ENCODE measurements at regions not wholly inside any gene's neighbourhood (a gene's known extent, or its start where the extent isn't known, plus 50 kb on each side); places are given as distances from the start of the nearest gene placed in this dataset.

DNA sequence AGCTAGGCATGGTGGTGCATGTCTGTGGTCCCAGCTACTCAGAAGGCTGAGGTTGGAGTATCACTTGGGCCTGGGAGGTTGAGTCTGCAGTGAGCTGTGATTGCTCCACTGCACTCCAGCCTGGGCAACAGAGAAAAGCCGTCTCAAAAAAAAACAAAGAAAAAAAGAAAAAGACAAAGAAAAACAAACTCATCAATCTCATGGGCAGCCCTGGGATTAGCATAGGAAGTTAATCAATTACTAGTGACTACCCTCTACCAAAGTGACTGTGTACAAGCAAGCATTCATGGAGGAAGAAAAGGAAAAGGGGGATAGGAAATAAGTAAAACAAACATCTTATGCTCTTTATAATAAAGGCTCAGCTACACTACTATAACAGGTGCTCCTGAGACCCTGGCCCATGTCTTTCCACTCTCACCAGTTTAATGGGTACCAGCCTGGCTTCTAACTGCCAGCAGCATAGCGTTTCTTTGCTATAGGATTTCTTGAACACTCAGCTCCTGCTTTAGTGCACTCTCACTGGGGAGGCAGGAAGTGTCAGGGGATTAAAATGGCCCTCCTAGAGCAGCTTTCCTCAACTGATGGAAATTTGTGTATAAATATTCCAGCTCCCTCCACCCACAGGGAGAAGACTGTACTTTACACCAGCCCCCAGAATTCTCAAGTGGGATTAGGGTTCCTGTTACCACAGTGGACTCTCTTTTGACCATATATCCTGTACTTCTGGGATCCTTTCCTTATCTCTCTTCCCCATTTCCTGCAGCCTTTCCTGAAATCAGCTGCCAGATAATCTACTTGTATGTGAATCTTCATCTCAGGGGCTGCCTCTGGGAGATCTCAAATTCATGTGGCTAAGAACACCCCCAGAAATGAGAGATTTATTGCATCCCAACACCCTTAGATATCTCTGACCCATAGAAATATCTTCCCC is 91.3 kb upstream of the GLS start:
- Histone ChIP-seq H3K9ac (ENCODE audit: control insufficient read depth, insufficient read depth, low read length) (no peak overlapping the region), H3K27ac (ENCODE audit: control insufficient read depth, insufficient read depth) (no peak overlapping the region), H3K79me2 (ENCODE audit: control insufficient read depth, insufficient read depth, low read length) (no peaks in the 10 kb centered on the region), H4K20me1 (ENCODE audit: control insufficient read depth, insufficient read depth) (no peaks in the 10 kb centered on the region), H2AFZ (ENCODE audit: control insufficient read depth, low read depth, low read length) (no peak overlapping the region), H3K4me2 (ENCODE audit: control insufficient read depth, insufficient read depth) (no peak overlapping the region), H3K9me3 (replicated peaks; ENCODE audit: control insufficient read depth, insufficient read depth, low read length) (no peaks in the 10 kb centered on the region), H3K4me3 (no peak overlapping the region), H3K36me3 (ENCODE audit: control insufficient read depth in 2 of 2, insufficient read depth in 2 of 2, low read length in 1 of 2) (no peaks in the 10 kb centered on the region), H3K27me3 (replicated peaks in 1 of 2; ENCODE audit: control insufficient read depth in 2 of 2, insufficient read depth in 2 of 2, low read length in 1 of 2) (no peaks in the 10 kb centered on the region; a peak in 1 of 4 replicates), H3K4me1 (ENCODE audit: control insufficient read depth, insufficient read depth, low read length) (no peaks in the 10 kb centered on the region)
- in situ Hi-C loops (cut with MboI) = no loop called here
- RAD21 ChIA-PET (ENCODE audit: unreplicated experiment) = interaction anchor here (1.6 kb wide), 1 partner anchor 9 kb away, joined by 6 read pairs; no protein-coding TSS in a partner anchor
- DNase-seq (ENCODE audit: low read depth, low spot score) = no peak
- intact Hi-C loops (cut with micrococcal nuclease; ENCODE audit: unreplicated experiment) = no loop called here
- POLR2A ChIA-PET = interaction anchor here (1.0 kb wide), 1 partner anchor 12 kb away, joined by 3 read pairs; no protein-coding TSS in a partner anchor
- BruUV-seq (replicated peaks) = no TSS peak
- WGBS (ENCODE audit: insufficient coverage, insufficient replicate concordance, low lambda C conversion rate, missing lambda C conversion rate) = 100% methylated on average over 2 of the region's 2 CpGs
- ATAC-seq = no peak; the same call in 2 of the 3 replicates
- SMC1A ChIA-PET (ENCODE audit: uncharacterized antibody, unreplicated experiment) = interaction anchor here (0.6 to 1.5 kb wide), 4 partner anchors 9 to 431 kb away, joined by 3 to 4 read pairs (median 3); no protein-coding TSS in a partner anchor
- CTCF ChIA-PET = interaction anchor here (0.6 to 1.1 kb wide), 4 partner anchors 11 to 153 kb away, joined by 3 to 4 read pairs (median 3); no protein-coding TSS in a partner anchor
- TF ChIP-seq SIN3A (IDR thresholded peaks at IDR 0.05; ENCODE audit: low read depth, low read length) = no peak
- no peak for TF ChIP-seq CBX3 (IDR thresholded peaks at IDR 0.05; ENCODE audit: borderline replicate concordance, low read depth)
- TF ChIP-seq IKZF1 (conservative IDR thresholded peaks at IDR 0.05) = no peak
- TF ChIP-seq, protein P1, sequence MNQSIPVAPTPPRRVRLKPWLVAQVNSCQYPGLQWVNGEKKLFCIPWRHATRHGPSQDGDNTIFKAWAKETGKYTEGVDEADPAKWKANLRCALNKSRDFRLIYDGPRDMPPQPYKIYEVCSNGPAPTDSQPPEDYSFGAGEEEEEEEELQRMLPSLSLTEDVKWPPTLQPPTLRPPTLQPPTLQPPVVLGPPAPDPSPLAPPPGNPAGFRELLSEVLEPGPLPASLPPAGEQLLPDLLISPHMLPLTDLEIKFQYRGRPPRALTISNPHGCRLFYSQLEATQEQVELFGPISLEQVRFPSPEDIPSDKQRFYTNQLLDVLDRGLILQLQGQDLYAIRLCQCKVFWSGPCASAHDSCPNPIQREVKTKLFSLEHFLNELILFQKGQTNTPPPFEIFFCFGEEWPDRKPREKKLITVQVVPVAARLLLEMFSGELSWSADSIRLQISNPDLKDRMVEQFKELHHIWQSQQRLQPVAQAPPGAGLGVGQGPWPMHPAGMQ (IDR thresholded peaks at IDR 0.05; ENCODE audit: borderline replicate concordance) = no peak
- TF ChIP-seq SMC3 (IDR thresholded peaks at IDR 0.05; ENCODE audit: borderline replicate concordance, low read length) = no peak
- no peak for TF ChIP-seq ASH2L (IDR thresholded peaks at IDR 0.05; ENCODE audit: borderline replicate concordance, low read depth)
- no peak for TF ChIP-seq STAT3 (IDR thresholded peaks at IDR 0.05; ENCODE audit: low read depth, low read length)
- TF ChIP-seq SREBF2 (IDR thresholded peaks at IDR 0.05; ENCODE audit: low read length) = no peak
- TF ChIP-seq POLR2A (IDR thresholded peaks at IDR 0.05; ENCODE audit: low read depth, low read length) = no peak
- no peak for TF ChIP-seq IKZF2 (IDR thresholded peaks at IDR 0.05)
- no peak for TF ChIP-seq CBX5 (IDR thresholded peaks at IDR 0.05; ENCODE audit: low read depth)
- TF ChIP-seq RBBP5 (conservative IDR thresholded peaks at IDR 0.05) = no peak
- no peak for FAIRE-seq
